NCI-H82 treated with DMSO at 0.1 percent for 48 hours (cell line): ENCODE measurements at regions not wholly inside any gene's neighbourhood (a gene's known extent, or its start where the extent isn't known, plus 50 kb on each side); places are given as distances from the start of the nearest gene placed in this dataset.

Source experiments
- DNase-seq: peaks from one replicate; lab custom pipeline; 2025; ENCODE audit not compliant: unreplicated experiment; lab: John Stamatoyannopoulos, UW

DNA sequence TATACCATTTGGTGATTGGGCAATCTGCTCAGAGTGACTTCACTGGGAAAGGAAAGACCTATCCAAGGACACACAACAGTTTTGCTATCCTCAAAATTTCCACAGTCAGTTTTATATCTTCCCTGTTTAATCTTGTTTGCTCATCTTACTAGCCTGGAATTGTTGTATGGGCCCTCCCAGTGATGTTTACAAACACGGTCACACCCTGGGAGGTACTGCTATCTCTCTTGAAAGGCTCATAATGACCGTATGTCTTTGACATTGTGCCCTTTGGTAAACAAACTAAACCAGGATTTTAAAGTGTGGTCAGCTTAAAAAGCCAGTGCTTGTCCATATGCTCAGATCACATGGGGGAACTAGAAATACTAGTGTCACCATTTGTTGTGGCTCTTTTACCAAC is 277.0 kb downstream of the CDH2 start:
- DNase-seq = no peak

DNA sequence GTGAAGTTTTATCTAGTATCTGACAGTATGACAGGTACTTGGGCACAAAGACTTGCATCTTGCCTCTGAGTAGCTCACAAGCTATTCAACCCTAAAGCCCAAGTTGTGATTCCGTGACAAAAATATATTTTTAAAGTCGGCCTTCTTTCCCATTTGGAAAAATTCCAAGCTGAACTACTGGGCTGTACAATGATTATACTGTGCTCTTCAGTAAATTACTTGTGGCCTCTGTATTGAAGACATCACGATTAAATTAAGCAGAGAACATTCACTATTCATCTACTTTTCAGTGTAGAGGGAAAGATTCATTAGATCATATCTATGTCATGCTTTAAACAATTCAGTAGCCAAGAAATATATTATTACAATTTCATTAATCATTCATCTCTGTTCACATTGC is 282.2 kb downstream of the CDH2 start:
- DNase-seq = no peak

DNA sequence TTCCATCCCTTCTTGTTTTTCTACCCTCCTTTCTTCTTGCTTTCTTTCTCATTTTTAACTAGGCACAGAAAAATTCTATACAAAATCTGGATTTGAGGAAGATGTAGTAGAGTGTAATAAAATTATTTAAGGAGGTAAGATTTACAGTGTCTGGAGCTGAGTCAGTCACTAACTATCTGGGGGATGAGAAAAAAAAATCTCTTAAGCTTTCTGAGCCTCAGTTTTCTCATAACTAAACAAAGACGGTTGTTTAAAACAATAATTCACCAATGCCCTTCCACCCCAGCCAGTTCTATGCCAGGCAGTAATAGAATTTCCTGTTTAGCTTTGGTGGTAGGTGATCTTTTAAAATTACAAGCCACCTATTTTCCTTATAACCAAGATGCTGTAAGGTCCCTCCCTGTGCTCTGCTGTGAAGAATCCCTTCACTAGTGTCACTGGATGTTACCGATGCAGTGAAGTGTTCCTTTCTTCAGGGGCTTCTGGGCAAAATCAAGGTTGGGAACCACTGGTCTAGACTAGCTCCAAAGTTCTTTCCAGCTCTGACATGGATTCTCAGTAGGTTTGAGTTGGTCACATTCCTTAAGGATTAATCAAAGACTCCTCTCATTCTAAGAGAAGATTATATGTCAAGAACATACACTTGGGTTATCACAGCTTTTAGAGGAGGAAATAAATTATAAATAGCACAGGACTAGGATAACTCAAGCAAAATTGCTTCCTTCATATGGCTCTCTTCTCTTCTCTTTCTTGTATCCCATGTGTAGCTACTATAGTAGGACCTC is 289.0 kb downstream of the CDH2 start:
- no peak for DNase-seq

DNA sequence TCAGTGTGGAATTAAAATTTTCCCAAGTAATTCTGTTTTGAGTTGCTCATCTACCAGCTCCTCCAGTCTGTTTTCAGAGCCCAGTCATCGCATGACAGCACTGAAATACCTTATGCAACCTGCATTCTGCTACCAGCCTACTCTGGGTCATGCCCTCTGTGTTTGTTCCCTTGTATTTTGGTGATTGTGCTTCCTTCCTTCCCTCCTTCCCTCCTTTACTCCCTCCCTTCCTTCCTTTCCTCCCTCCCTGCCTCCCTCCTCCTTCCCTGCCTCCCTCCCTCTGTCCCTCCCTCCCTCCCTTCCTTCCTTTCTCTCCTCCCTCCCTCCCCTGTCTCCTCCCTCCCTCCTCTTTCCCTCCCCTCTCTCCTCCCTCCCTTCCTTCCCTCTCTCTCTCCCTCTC is 289.6 kb downstream of the CDH2 start:
- DNase-seq = no peak

DNA sequence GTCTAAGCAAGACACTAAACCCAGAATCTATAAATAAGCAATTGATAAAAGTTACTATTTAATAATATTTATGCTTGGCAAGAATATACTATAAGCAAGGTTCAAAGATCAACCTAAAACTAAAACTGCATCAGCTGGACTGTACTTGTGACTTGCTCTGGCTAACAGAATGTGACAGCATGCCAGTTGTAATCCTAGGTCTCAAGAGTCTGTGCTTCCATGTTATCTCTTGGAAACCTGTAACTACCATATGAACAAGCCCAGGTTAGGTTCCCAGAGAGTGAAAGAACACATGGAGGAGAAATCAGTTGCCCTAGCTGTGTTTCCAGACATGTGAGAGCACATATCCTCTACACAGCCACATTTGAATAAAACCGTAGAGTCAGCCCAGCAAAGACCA is 297.4 kb downstream of the CDH2 start:
- DNase-seq = no peak

DNA sequence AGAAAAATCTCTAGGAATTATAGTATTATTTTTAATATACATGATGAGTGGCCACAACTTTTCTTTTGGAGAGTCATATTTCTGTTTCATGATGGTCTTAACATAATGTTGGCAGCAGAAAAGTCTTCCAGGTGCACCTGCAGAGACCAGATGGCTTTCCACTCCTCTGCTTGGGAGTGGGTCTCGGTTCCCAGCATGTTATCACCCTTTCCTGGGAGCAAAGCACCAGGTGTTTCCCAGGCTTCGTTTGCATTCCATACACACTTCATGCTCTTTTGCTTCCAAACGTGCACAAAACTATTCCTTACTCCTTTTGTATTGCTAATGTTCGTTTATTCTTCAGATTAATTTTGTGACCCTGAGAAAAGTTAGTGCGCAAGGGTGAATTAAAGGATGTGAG is 305.2 kb downstream of the CDH2 start:
- no peak for DNase-seq

DNA sequence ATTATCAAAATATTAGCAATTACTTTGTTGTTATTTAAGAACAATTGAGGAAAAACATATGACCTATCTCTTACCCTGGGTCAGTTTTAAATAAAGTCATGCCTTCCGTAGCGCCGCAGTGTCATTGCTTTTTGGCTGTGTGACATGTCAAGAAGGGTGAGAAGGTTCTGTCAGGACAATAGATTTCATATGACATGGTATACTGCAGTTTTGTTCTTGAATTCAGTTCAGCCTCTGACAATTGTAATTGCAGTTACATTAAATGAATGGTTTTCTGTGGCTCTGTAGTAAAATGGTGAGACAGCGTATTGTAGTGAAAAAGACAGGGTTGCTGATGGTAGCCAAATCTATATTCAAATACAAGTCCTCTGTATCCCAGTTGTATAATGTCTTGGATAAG is 307.2 kb downstream of the CDH2 start:
- no peak for DNase-seq

DNA sequence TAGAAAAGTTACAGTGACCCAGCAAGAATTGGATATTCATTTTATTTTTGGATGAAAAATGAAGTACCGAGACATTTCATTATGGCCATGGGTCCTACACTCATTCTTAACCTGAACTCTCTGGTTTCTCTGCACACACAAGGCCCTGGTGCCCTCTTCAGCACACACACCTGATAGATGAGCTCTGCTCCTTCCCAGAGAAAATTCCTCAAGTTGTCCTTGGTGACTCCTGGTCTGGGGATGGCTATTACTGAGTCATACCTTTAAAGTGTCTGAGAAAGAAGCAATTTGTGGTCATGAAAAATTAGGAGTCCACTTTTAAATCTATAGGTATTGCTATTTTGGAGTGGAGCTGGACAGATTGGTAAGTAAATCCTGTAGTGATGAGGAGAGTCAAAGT is 311.5 kb downstream of the CDH2 start:
- DNase-seq = no peak

DNA sequence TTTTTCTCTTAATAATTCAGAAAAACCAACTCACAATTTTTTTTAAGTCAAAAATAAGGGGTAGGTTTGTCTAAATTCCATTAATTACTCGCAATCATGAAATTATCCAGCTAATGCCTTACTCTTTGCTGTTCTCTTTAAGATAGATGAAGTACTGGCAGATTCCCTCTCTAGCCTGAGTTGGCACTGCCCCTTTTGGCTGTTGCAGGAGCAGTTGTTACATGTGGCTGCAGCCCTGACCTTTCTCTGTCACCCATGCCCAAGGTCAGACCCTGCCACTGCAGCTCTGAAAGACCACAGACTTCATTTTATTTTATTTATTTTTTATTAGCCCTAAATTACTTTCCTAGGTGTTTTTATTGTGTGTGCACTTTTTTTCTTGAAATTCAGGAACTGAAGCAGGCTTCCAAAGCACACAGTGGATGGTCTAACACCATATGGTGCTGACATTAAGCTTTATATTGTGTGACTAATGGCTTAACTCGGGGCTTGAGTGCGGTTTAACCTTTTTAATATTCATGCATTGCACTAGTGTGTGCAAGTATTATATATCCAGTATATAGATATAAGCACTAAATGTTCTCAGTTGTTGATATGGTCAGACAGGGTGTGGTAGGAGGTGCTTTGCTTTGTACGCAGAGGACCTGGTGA is 313.0 kb downstream of the CDH2 start:
- DNase-seq = peak; percentile 61

DNA sequence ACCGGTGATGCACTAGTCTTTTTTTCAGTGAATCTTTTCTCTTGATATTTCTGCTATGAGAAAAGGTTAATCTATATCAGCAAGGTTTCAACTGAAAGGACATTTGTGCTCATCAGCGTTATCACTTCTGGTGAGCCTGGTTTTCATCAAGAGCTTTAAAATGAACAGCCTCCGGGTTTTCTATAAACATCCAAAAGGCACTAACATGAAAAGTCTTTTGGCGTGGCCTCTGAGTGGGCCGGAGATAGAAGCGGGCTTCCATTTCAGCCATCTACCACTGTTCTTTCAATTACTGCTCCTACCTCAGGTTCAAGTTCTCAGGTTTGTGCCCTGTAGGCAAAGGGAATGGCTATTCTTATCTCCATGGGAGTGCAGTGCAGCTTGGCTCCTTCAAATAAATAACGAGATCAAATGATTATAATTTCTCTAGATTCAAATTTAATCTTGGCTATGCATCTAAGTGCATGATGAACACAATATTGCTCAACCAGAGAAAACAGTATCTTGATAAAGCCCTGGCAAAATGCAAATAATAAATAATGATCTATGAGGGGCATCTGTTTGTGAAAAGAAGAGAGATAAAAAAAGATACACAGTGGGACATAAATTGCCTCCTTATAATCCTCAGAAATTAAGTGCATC is 314.8 kb downstream of the CDH2 start:
- no peak for DNase-seq

DNA sequence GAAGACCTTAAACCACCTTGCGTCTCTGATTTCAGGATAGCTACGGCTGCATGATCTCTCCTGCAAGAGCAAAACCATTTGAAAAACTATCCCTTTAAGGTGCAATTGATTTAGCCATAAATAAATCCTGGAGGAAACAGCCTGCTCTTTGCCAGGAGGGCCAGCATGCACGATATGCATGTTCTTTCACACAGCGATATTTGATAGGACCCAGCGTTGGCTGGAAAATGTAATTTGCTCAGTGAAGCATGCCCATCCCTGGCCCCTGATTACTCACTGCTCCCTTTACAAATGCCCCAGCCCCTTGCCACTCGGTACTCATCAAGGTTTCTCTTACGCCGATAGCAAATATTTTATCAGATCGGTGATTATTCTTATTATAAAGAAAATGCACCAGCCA is 315.4 kb downstream of the CDH2 start:
- DNase-seq = no peak

DNA sequence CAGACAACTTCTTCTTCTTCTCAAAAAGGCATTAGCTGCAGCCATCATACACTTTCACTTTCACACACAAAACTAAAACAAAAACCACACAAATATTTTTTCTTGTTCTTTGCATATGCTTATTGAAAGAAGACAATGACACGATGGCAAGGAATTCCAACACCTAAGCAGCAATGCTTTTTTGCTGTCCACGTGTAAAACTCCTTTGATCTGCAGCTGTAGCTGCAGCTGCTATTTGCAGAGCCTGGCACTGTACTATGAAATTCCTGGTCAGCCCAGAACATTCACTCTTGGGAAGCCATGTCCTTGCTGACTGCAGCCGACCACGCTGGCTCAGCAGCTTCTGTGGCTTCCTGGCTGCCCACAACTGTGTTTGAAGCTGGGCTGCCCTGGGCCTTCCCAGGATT is 316.2 kb downstream of the CDH2 start:
- DNase-seq = no peak

DNA sequence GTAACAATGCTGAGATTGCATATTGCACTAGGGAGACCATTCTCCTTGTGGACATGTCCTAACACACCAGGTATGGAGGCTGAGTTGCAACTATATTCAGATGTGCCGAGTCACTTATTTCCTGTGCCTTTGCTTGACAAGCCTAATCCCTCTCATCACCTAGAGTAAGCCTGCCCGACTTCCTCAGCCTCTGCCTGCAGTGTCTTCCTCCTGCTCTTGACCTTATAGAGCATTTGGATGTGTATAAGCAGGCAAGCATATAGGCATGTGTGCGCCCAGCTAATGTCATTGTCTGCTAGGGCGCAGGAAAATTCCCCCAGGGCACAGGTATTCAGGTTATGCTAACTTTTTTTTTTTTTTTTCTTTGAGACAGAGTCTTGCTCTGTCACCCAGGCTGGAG is 316.9 kb downstream of the CDH2 start:
- DNase-seq = no peak

DNA sequence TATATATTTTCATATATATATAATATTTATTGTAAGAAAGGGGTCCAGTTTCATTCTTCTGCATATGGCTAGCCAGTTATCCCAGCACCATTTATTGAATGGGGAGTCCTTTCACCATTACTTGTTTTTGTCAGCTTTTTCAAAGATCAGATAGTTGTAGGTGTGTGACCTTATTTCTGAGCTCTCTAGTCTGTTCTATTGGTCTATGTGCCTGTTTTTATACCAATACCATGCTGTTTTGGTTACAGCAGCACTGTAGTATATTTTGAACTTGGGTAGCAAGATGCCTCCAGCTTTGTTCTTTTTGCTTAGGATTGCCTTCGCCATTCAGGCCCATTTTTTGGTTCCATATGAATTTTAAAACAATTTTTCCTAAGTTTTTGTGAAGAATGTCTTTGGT is 320.1 kb downstream of the CDH2 start:
- DNase-seq = no peak

DNA sequence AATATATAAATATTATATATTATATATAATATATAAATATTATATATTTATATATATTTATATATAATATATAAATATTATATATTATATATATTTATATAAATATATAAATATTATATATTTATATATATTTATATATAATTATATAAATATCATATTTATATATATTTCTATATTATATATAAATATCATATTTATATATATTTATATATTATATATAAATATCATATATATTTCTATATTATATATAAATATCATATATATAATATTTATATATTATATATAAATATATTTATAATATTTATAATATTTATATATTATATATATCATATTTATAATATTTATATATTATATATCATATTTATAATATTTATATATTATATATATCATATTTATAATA is 321.4 kb downstream of the CDH2 start:
- no peak for DNase-seq

DNA sequence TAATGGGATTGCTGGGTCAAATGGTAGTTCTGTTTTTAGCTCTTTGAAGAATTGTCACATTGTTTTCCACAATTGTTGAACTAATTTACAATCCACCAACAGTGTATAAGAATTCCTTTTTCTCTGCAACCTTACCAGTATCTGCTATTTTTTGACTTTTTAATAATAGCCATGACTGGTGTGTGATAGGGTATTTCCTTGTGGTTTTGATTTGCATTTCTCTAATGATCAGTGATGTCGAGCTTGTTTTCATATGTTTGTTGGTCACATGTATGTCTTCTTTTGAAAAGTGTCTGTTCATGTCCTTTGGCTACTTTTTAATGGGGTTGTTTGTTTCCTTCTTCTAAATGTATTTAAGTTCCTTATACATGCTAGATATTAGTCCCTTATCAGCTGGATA is 322.3 kb downstream of the CDH2 start:
- DNase-seq = no peak

DNA sequence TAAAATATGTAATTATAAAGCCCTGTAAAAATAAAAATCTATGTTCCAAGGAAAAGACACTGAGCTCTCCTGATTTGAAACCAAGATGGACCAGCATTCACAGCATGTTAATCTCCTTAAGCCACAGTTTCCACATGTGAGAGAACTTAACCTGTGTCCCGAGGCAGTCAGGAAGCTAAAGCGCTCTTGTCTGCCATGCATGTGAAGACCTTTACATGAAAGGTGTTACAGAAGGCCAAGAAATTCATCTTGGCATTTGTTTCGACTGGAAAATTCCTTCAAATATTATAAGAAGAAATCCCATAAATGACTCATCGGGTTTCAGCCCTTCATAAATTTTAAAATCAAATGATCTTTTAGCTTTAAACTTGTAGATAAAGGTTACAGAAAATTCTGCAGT is 328.6 kb downstream of the CDH2 start:
- no peak for DNase-seq

DNA sequence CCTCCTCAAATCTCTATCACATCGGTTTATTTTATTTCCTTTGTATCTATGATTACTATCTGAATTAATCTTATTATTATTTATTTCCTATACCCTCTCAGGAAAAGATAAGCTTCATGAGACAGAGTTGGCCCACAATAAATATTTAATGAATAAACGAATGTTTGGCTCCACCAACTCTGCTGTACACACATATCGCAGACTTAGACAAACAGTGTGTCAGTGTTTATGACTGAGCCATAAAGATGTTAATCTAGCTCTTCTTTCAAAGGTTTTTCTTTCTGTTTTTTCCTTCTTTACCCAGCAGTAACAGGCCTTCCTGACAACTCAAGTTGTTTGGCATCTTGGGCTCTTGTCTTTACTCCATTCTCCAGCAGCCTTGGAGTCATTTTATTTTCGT is 329.5 kb downstream of the CDH2 start:
- DNase-seq = no peak

DNA sequence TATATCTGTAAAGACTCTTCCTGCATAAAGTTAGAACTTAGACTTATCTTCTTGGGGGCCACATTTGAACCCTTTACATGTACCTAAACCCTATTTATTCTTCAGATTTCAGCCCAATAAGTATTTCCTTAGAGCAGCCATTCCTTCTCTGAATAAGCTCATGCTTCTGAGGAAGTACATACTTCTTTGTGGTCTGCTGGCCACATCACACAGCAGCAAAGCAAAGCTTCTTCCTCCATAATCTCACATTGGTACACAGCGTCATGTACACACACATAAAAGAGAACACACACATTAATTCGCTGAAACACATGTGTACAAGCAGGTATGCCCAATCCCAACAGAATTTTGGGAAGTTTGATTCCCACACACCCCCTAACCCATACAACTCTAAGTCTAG is 331.0 kb downstream of the CDH2 start:
- DNase-seq = no peak

DNA sequence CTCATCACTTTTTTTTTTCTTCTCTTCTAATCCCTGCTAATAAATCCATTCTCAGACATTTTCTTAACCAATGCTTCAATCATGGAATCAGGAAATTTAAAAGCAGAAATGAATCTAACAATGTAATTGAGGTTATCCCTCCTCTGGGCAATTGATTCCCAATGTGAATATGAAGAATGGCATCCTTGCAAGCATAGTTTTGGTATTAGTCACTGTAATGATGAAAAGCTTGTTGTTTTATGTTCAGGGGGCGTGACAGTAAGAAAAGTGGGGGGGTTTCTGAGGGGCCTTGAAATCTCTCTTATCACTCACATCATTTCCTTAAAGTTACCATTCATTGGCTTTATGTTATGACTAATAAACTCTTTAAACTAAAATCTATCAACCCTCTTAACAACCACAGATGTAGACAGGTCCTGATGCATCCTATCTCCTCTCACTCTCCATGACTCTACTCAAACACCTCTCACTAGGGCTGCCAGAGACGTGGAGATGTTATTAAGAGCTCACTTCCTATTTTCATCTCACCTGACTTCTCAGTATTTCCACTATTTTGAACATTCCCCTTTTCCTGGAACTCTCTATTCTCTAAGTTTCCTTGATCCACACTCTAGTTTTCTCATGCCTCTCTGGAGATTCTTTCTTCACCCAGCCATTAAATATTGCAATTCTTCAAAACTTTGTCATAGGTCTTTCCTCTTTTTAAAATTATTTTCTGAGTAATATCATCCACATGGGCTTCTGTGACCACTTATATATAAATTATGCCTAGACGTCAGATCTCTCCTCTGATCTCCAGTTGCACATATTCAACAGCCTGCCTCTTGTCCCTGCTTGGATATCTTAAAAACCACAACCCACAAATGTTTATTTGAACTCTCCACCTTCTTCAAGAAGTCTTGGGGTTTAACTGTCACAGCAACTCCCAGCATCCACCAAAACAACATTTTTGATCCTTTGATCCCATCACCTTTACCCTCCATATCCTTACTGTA is 332.9 kb downstream of the CDH2 start:
- DNase-seq = no peak

DNA sequence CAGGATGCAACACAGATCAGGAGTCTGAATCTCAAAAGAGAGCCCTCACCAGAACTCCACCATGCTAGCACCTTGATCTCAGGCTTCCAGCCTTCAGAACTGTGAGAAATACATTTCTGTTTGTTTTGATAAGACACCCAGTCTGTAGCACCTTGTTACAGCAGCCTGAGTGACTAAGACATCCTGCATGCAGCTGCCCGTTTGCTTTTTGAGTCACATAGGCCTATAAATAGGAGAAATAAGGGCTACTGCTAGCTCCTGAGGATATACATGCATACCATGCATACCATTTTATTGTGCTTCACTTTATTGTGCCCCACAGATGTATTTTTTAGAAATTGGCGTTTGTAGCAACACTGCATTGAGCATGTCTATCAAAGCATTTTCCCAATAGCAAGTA is 337.8 kb downstream of the CDH2 start:
- no peak for DNase-seq
